ENCODE measurements at regions not wholly inside any gene's neighbourhood (a gene's known extent, or its start where the extent isn't known, plus 50 kb on each side); places are given as distances from the start of the nearest gene placed in this dataset.

DNA sequence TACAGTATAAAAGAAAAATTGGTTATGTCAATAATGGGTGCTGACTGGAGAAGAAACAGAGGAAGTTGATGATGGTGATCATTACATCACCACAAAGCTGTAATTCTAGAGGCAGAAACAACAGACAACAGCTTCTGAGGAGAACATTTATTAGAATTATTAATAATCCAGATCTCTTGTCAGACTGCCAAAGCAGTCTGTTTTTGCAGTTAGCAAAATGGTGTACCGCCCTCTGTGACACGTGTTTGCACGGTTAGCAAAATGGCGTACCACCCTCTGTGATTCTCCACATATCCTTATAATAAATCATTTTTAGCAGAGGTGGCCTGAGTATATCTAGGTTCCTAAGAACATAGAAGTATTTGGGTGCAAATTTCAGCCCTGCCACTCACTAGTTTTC, 154.0 kb upstream of the TENT5D start:
- intact Hi-C loops (cut with DNase I) = no loop called here
- no peak overlapping the region for H3K27ac ChIP-seq (ENCODE audit: low read depth in 2 of 2, low read length in 2 of 2)
- H3K36me3 ChIP-seq (ENCODE audit: control insufficient read depth in 2 of 3, insufficient read depth in 3 of 3, low read length in 3 of 3) = no peaks in the 10 kb centered on the region
- H3K9me3 ChIP-seq (ENCODE audit: control insufficient read depth in 2 of 3, insufficient read depth in 1 of 3, low read length in 3 of 3) = no peaks in the 10 kb centered on the region
- DNase-seq = no peak
- no peak overlapping the region for H3K9ac ChIP-seq (ENCODE audit: low read length in 3 of 3)
- H3K27me3 ChIP-seq (ENCODE audit: control insufficient read depth, insufficient read depth, low read length) = no peaks in the 10 kb centered on the region
- TF ChIP-seq CTCF (IDR thresholded peaks at IDR 0.05; ENCODE audit: borderline replicate concordance, extremely low read depth, insufficient read depth) = no peak
- H3K4me3 ChIP-seq (ENCODE audit: low read length in 3 of 3) = no peak overlapping the region
- H3K4me1 ChIP-seq (ENCODE audit: control insufficient read depth in 2 of 3, insufficient read depth in 2 of 3, low read depth in 1 of 3, low read length in 3 of 3) = peaks cover 0 to 5% (median 0%) of the 10 kb centered on the region in 3 donors
- FAIRE-seq = no peak

DNA sequence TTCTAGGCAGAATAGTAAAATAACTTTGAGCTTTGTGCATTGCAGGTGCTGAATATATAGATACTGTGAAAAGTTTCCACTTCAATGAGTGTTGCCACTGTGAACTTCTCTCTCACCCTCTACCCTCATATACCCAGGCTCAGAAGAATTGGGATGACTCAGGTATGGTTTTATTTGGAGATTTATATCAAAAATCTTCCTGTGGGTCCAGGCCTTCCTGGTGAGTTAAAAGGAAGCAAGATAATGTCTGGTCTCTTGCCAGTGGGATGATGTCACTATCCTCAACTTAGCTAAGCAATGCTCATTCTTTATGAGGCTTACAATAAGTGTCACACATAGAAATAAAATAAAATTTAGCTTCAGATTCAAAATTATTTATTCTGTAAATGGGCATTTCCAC, 153.3 kb upstream of the TENT5D start:
- DNase-seq (no peak), FAIRE-seq (peak; percentile 23)
- Histone ChIP-seq H3K27ac (ENCODE audit: low read depth in 2 of 2, low read length in 2 of 2) (no peak overlapping the region), H3K27me3 (ENCODE audit: control insufficient read depth, insufficient read depth, low read length) (no peaks in the 10 kb centered on the region), H3K4me3 (ENCODE audit: low read length in 3 of 3) (no peak overlapping the region), H3K36me3 (ENCODE audit: control insufficient read depth in 2 of 3, insufficient read depth in 3 of 3, low read length in 3 of 3) (no peaks in the 10 kb centered on the region), H3K4me1 (ENCODE audit: control insufficient read depth in 2 of 3, insufficient read depth in 2 of 3, low read depth in 1 of 3, low read length in 3 of 3) (peaks cover 0 to 5% (median 0%) of the 10 kb centered on the region in 3 donors), H3K9me3 (ENCODE audit: control insufficient read depth in 2 of 3, insufficient read depth in 1 of 3, low read length in 3 of 3) (no peaks in the 10 kb centered on the region), H3K9ac (ENCODE audit: low read length in 3 of 3) (no peak overlapping the region)
- intact Hi-C loops (cut with DNase I) = no loop called here
- no peak for TF ChIP-seq CTCF (IDR thresholded peaks at IDR 0.05; ENCODE audit: borderline replicate concordance, extremely low read depth, insufficient read depth)

DNA sequence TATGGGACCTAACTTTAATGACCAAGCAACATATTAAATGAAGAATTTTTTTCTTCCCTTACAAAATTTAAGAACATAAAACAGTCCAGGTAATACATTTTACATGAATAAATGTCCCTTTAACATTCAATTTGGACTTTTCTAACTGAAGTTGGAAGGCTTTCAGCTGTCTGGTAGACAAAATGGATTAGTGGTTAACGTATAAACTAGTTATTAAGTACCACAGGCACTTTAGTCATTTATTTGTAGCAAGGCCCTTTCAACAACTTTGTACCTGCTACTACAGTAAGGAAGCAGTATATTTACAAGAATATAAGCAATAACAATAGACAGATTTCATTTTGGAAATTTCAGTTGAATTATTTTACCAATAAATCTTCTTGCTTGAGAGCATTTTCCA, 152.5 kb upstream of the TENT5D start:
- Histone ChIP-seq H3K27me3 (ENCODE audit: control insufficient read depth, insufficient read depth, low read length) (no peaks in the 10 kb centered on the region), H3K36me3 (ENCODE audit: control insufficient read depth in 2 of 3, insufficient read depth in 3 of 3, low read length in 3 of 3) (no peaks in the 10 kb centered on the region), H3K27ac (ENCODE audit: low read depth in 2 of 2, low read length in 2 of 2) (no peak overlapping the region), H3K9ac (ENCODE audit: low read length in 3 of 3) (no peak overlapping the region), H3K9me3 (ENCODE audit: control insufficient read depth in 2 of 3, insufficient read depth in 1 of 3, low read length in 3 of 3) (no peaks in the 10 kb centered on the region), H3K4me3 (ENCODE audit: low read length in 3 of 3) (no peak overlapping the region), H3K4me1 (ENCODE audit: control insufficient read depth in 2 of 3, insufficient read depth in 2 of 3, low read depth in 1 of 3, low read length in 3 of 3) (peaks cover 0 to 5% (median 0%) of the 10 kb centered on the region in 3 donors)
- FAIRE-seq (peak; percentile 88), DNase-seq (no peak)
- intact Hi-C loops (cut with DNase I) = no loop called here
- TF ChIP-seq CTCF (IDR thresholded peaks at IDR 0.05; ENCODE audit: borderline replicate concordance, extremely low read depth, insufficient read depth) = no peak

- peak; percentile 92 for FAIRE-seq
- Histone ChIP-seq H3K4me3 (ENCODE audit: low read length in 3 of 3) (no peak overlapping the region), H3K4me1 (ENCODE audit: control insufficient read depth in 2 of 3, insufficient read depth in 2 of 3, low read depth in 1 of 3, low read length in 3 of 3) (no peaks in the 10 kb centered on the region), H3K9ac (ENCODE audit: low read length in 3 of 3) (no peak overlapping the region), H3K27ac (ENCODE audit: low read depth in 2 of 2, low read length in 2 of 2) (no peak overlapping the region), H3K27me3 (ENCODE audit: control insufficient read depth, insufficient read depth, low read length) (no peaks in the 10 kb centered on the region), H3K36me3 (ENCODE audit: control insufficient read depth in 2 of 3, insufficient read depth in 3 of 3, low read length in 3 of 3) (no peaks in the 10 kb centered on the region), H3K9me3 (ENCODE audit: control insufficient read depth in 2 of 3, insufficient read depth in 1 of 3, low read length in 3 of 3) (no peaks in the 10 kb centered on the region)
- no peak for DNase-seq
- TF ChIP-seq CTCF (IDR thresholded peaks at IDR 0.05; ENCODE audit: borderline replicate concordance, extremely low read depth, insufficient read depth) = no peak
- intact Hi-C loops (cut with DNase I) = no loop called here
Observed at GRCh38 chrX:80282535-80282934, 137.7 kb upstream of the TENT5D start.

All from kidney (tissue), 13 donors.